Epithelial cell of esophagus (primary cell): ENCODE measurements at regions not wholly inside any gene's neighbourhood (a gene's known extent, or its start where the extent isn't known, plus 50 kb on each side); places are given as distances from the start of the nearest gene placed in this dataset.
A peak's percentile ranks its signal among the peaks of the same experiment; 100 is the strongest.

Source experiments
- DNase-seq: peaks from one replicate; pipeline ENCODE4 v3.0.0; 2010; ENCODE audit warnings: low read depth
- H3K4me3 ChIP-seq: 2 replicates; pipeline ENCODE4 v1.5.1; 2011; ENCODE audit warnings: mild to moderate bottlenecking, low read length, control low read depth
- TF ChIP-seq, protein P1 (sequence below): IDR thresholded peaks from 2 replicates; pipeline ENCODE4 v1.5.1; 2011; ENCODE audit warnings: low read depth, mild to moderate bottlenecking, low read length, control low read depth, inconsistent platforms; ENCODE audit not compliant: insufficient read depth; ENCODE audit errors: missing control alignments

DNA sequence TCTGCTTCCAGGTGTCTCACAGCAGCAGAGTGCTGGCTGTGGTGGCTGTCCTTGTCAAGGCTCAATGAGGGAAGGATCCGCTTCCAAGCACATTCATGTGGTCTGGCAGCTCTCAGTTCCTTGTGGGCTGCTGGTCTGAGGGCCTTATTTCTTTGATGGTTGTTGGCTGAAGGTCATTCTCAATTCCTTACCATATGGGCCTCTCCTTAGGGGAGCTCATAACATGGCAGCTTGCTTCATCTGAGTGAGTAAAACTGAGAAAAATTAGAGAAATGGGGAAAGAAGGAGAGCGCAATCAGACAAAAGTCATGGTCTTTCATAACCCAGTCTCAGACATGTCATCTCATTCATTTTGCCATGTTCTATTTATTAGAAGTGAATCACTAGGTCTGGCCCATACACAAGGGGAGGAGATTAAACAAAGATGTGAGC, 81.7 kb upstream of the TSPAN2 start:
- no peak overlapping the region for H3K4me3 ChIP-seq
- no peak for DNase-seq
- TF ChIP-seq, protein P1, sequence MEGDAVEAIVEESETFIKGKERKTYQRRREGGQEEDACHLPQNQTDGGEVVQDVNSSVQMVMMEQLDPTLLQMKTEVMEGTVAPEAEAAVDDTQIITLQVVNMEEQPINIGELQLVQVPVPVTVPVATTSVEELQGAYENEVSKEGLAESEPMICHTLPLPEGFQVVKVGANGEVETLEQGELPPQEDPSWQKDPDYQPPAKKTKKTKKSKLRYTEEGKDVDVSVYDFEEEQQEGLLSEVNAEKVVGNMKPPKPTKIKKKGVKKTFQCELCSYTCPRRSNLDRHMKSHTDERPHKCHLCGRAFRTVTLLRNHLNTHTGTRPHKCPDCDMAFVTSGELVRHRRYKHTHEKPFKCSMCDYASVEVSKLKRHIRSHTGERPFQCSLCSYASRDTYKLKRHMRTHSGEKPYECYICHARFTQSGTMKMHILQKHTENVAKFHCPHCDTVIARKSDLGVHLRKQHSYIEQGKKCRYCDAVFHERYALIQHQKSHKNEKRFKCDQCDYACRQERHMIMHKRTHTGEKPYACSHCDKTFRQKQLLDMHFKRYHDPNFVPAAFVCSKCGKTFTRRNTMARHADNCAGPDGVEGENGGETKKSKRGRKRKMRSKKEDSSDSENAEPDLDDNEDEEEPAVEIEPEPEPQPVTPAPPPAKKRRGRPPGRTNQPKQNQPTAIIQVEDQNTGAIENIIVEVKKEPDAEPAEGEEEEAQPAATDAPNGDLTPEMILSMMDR: no peak

DNA sequence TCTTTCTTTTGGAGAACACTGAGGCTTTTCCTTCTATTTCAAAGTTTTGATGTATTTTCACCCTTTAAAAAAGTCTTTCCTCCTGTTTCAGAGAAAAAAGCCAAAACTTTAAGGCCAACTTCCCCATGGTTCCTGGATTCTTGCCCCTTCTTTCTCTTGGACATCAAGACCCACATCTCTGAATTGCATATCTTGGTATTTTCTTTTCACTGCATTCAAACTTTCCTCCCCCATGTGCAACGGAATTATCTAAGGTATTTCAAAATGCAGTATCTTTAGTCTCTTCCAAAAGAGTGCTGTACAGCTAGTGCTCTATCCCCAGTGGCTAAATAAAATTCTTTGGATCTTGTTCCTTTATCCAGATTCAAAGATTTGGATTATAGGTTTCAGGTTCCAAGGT, 81.1 kb upstream of the TSPAN2 start:
- TF ChIP-seq, protein P1: no peak
- H3K4me3 ChIP-seq: no peak overlapping the region
- no peak for DNase-seq

DNA sequence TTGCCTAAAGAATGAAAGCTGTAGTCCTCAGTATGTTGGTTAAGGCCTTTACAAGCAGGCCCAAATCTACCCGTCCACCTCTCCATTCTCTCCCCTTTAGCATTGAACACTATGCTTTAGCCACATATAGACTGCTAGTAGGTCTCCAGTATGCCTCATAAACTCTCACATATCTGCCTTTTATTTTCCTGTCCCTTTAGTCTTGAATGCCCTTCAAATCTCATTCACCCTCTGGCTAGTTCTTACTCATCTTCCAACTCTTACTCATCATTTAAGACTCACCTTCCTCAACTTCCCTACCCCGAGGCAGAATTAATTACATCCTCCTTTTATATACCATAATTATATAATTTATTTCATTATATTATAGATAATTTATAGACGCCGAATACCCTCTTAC, 78.7 kb upstream of the TSPAN2 start:
- no peak overlapping the region for H3K4me3 ChIP-seq
- TF ChIP-seq, protein P1: no peak
- DNase-seq: peak; percentile 90

DNA sequence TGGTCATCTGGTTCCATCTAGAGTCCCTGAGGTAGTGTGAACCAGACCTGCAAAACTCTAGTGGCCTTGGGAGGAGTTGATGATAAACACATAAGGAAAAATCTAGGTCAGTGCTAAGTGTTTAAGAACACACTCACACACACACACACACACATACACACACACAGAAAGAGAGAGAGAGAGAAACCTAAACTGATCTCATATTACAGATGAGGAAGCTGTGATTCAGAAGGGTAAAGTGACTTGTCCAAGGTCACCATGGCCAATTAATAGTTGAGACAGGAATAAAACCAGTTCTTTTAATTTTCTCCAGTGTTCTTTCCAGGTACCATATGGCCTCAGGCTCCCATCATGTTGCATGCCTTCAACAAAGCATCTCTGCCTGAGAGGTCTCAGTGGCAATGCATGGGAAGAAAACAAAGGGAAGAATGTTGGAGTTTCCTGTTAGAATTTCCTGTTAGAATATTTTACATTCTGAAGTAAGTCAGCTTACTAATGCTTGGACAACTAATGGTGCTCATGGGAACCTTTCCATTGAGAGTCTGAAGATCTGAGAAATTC, 77.3 kb upstream of the TSPAN2 start:
- TF ChIP-seq, protein P1: no peak
- peak; percentile 55 for DNase-seq
- H3K4me3 ChIP-seq: no peak overlapping the region

DNA sequence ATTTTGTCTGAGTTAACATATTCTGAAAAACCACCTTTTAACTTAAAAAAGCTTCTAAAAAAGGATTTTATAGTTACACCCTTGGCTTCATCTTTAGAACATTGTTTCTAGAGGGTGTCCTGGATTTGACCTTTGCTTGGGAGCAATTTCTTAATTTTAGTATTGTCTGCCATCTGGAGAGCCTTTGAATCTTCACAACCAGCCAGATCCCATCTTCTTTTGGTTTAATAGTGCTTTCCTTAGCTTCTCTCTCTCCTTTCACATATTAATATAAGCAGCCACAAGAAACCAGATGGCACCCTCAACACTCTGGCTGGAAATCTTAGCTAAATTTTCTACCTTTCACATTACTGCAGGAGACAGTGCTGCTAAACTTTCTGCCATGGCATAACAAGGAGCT, 76.5 kb upstream of the TSPAN2 start:
- TF ChIP-seq, protein P1: no peak
- no peak for DNase-seq
- no peak overlapping the region for H3K4me3 ChIP-seq

DNA sequence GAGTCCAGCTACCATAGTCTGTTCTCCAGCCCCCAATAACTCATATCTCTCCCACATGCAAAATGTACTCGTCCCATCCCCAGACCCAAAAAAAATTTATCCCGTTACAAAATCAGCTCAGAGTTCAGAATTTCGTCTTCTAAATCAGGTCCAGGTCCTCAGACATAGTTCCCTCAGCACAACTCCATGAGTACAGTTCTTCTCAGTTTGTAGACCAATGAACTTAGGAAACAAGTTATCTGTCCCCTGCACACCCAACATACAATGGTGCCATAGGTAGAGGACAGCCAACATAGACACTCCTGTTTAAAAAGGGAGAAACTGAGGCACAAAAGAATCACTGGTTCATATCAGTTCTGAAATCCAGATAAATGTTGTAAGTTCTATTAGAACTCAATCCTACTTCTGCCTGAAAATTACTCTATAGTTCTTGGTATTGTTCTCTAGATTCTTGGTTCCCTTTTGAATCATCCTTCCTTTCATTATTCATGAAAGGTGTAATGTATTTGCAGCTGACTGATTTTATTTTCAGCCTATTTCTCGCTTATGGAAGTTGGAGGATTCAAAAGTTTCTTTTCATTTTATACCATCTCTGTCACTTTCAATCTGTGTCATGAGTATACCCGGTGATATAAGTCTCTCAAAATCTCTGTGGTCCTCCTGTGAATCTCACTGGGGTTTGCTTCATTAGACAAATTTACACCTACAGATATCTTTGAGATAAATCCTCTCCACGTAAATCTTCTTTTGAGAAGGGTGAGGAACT, 75.8 kb upstream of the TSPAN2 start:
- no peak overlapping the region for H3K4me3 ChIP-seq
- TF ChIP-seq, protein P1: no peak
- DNase-seq: no peak

DNA sequence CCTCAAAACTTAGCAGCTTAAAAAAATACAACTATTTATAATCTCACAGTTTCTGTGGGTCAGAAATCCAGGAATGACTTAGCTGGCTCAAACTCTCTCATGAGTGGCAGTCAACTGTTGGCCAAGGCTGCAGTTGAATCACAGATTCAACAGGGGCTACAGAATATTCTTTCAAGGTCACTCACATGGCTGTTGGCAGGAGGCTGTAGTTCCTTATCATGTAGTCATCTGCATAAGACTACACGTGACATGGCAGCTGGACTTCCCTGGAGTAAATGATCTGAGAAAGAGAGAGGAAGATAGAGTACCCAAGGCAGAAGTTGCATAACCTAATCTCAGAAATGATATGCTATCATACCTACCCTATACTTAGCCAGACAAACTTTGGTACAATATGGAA, 75.2 kb upstream of the TSPAN2 start:
- no peak overlapping the region for H3K4me3 ChIP-seq
- DNase-seq: no peak
- TF ChIP-seq, protein P1: no peak
